ENCODE measurements at regions not wholly inside any gene's neighbourhood (a gene's known extent, or its start where the extent isn't known, plus 50 kb on each side); places are given as distances from the start of the nearest gene placed in this dataset.

GRCh38 chr12:84786622-84787021 lies 126.0 kb downstream of the SLC6A15 start:
- no peak for TF ChIP-seq EZH2 (IDR thresholded peaks at IDR 0.05)
- TF ChIP-seq POLR2AphosphoS5 (IDR thresholded peaks at IDR 0.05; ENCODE audit: borderline replicate concordance, low read depth, low read length), result no peak
- no peak for TF ChIP-seq FOXP2 (optimal IDR thresholded peaks at IDR 0.05; ENCODE audit: control extremely low read depth, extremely low read length, insufficient read depth)
